ENCODE measurements at regions not wholly inside any gene's neighbourhood (a gene's known extent, or its start where the extent isn't known, plus 50 kb on each side); places are given as distances from the start of the nearest gene placed in this dataset.

- TF ChIP-seq CTCF (IDR thresholded peaks at IDR 0.05; ENCODE audit: borderline replicate concordance, insufficient read depth, low read depth, low read length), result no peak
- H3K4me3 ChIP-seq (ENCODE audit: low read depth, low read length), result no peak overlapping the region
These were observed 809.6 kb downstream of the PDHA2 start for GRCh38 chr4:96649536-96649935.

GRCh38 chr4:96652158-96652557 lies 812.3 kb downstream of the PDHA2 start:
- no peak overlapping the region for H3K4me3 ChIP-seq (ENCODE audit: low read depth, low read length)
- no peak for TF ChIP-seq CTCF (IDR thresholded peaks at IDR 0.05; ENCODE audit: borderline replicate concordance, insufficient read depth, low read depth, low read length)

GRCh38 chr4:96652821-96653220 lies 812.9 kb downstream of the PDHA2 start:
- no peak overlapping the region for H3K4me3 ChIP-seq (ENCODE audit: low read depth, low read length)
- TF ChIP-seq CTCF (IDR thresholded peaks at IDR 0.05; ENCODE audit: borderline replicate concordance, insufficient read depth, low read depth, low read length), result no peak

- no peak overlapping the region for H3K4me3 ChIP-seq (ENCODE audit: low read depth, low read length)
- TF ChIP-seq CTCF (IDR thresholded peaks at IDR 0.05; ENCODE audit: borderline replicate concordance, insufficient read depth, low read depth, low read length), result no peak
These were observed 814.2 kb downstream of the PDHA2 start for GRCh38 chr4:96654045-96654444.

GRCh38 chr4:96670381-96670780 lies 830.5 kb downstream of the PDHA2 start:
- no peak for TF ChIP-seq CTCF (IDR thresholded peaks at IDR 0.05; ENCODE audit: borderline replicate concordance, insufficient read depth, low read depth, low read length)
- no peak overlapping the region for H3K4me3 ChIP-seq (ENCODE audit: low read depth, low read length)

- H3K4me3 ChIP-seq (ENCODE audit: low read depth, low read length), result no peak overlapping the region
- TF ChIP-seq CTCF (IDR thresholded peaks at IDR 0.05; ENCODE audit: borderline replicate concordance, insufficient read depth, low read depth, low read length), result no peak
These were observed 835.5 kb downstream of the PDHA2 start for GRCh38 chr4:96675416-96675815.

GRCh38 chr4:96675896-96676295 lies 836.0 kb downstream of the PDHA2 start:
- no peak overlapping the region for H3K4me3 ChIP-seq (ENCODE audit: low read depth, low read length)
- TF ChIP-seq CTCF (IDR thresholded peaks at IDR 0.05; ENCODE audit: borderline replicate concordance, insufficient read depth, low read depth, low read length), result no peak
